AG04450 (cell line): ENCODE measurements at regions not wholly inside any gene's neighbourhood (a gene's known extent, or its start where the extent isn't known, plus 50 kb on each side); places are given as distances from the start of the nearest gene placed in this dataset.

Experiments
- CTCF ChIA-PET: fragments of 300-600, 350-600 bp; formaldehyde crosslinking; extraction: SDS; loops from one replicate; lab custom pipeline; 2022; ENCODE audit warnings: antibody characterized with exemption, inconsistent platforms; lab: Charles Lee
- POLR2A ChIA-PET: fragments of 350-600 bp; formaldehyde crosslinking; extraction: SDS; loops from one replicate; lab custom pipeline; 2021; ENCODE audit warnings: antibody characterized with exemption, inconsistent platforms; lab: Yijun Ruan, JAX
- DNase-seq: peaks from one replicate; pipeline ENCODE4 v3.0.0-alpha.2; 2011; ENCODE audit warnings: low read depth, low spot score
- H3K27ac ChIP-seq: one replicate; pipeline ENCODE4 v1.5.1; 2012; ENCODE audit warnings: low read depth, low read length, control low read depth
- H3K27me3 ChIP-seq: one replicate; pipeline ENCODE4 v1.6.0; 2012; ENCODE audit warnings: low read length; ENCODE audit not compliant: control insufficient read depth, insufficient read depth
- H3K4me3 ChIP-seq: 2 replicates; pipeline ENCODE4 v1.5.1; 2011; ENCODE audit warnings: mild to moderate bottlenecking, low read depth, low read length, control low read depth
- H3K9me3 ChIP-seq: 2 replicates; pipeline ENCODE4 v1.5.1; 2012; ENCODE audit warnings: low read length; ENCODE audit not compliant: control insufficient read depth, insufficient read depth
- TF ChIP-seq, protein P1 (sequence below): IDR thresholded peaks from 2 replicates; pipeline ENCODE4 v1.5.1; 2011; ENCODE audit warnings: low read depth, low read length, control low read depth, inconsistent platforms

DNA sequence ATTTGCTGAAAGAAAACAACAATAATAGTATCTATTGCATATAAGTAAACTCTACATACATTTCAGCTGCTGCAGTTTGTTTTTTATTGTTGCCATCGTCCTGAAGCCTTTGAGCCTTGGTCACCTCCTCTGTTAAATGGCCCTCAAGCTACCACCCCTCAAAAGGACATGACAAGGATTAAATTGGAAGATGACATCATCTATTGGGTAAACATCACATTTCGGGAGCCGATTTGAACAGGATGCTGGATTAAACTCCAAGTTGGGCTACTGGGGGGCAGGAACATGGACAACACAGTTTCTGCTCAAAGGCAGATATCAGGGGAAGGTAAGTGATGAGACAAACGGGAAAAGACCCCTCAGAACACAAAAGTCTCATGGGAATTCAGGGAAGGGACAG, 92.3 kb upstream of the ATP2B2 start:
- DNase-seq = no peak
- Histone ChIP-seq H3K4me3 (no peak overlapping the region), H3K27ac (no peak overlapping the region), H3K9me3 (no peaks in the 10 kb centered on the region), H3K27me3 (peaks cover 2% of the 10 kb centered on the region)
- CTCF ChIA-PET = no interaction called here
- TF ChIP-seq, protein P1, sequence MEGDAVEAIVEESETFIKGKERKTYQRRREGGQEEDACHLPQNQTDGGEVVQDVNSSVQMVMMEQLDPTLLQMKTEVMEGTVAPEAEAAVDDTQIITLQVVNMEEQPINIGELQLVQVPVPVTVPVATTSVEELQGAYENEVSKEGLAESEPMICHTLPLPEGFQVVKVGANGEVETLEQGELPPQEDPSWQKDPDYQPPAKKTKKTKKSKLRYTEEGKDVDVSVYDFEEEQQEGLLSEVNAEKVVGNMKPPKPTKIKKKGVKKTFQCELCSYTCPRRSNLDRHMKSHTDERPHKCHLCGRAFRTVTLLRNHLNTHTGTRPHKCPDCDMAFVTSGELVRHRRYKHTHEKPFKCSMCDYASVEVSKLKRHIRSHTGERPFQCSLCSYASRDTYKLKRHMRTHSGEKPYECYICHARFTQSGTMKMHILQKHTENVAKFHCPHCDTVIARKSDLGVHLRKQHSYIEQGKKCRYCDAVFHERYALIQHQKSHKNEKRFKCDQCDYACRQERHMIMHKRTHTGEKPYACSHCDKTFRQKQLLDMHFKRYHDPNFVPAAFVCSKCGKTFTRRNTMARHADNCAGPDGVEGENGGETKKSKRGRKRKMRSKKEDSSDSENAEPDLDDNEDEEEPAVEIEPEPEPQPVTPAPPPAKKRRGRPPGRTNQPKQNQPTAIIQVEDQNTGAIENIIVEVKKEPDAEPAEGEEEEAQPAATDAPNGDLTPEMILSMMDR = no peak
- POLR2A ChIA-PET = no interaction called here

- TF ChIP-seq, protein P1 = no peak
- H3K27me3 ChIP-seq = peaks cover 2% of the 10 kb centered on the region
- no peak for DNase-seq
- ChIA-PET CTCF (no interaction called here), POLR2A (no interaction called here)
- no peak overlapping the region for H3K27ac ChIP-seq
- no peaks in the 10 kb centered on the region for H3K9me3 ChIP-seq
- no peak overlapping the region for H3K4me3 ChIP-seq
Measured at GRCh38 chr3:10599017-10599416, 93.6 kb upstream of the ATP2B2 start.

- no peak overlapping the region for H3K27ac ChIP-seq
- no peak overlapping the region for H3K4me3 ChIP-seq
- no peak for DNase-seq
- H3K9me3 ChIP-seq = no peaks in the 10 kb centered on the region
- ChIA-PET CTCF (no interaction called here), POLR2A (no interaction called here)
- H3K27me3 ChIP-seq = peaks cover 2% of the 10 kb centered on the region
- TF ChIP-seq, protein P1 = no peak
Measured at GRCh38 chr3:10599444-10599843, 94.1 kb upstream of the ATP2B2 start.

- peaks cover 2% of the 10 kb centered on the region for H3K27me3 ChIP-seq
- CTCF ChIA-PET = no interaction called here
- POLR2A ChIA-PET = no interaction called here
- no peak overlapping the region for H3K4me3 ChIP-seq
- TF ChIP-seq, protein P1 = no peak
- no peaks in the 10 kb centered on the region for H3K9me3 ChIP-seq
- no peak for DNase-seq
- H3K27ac ChIP-seq = no peak overlapping the region
Measured at GRCh38 chr3:10600296-10600714, 94.9 kb upstream of the ATP2B2 start.

GRCh38 chr3:10600726-10601125, 95.3 kb upstream of the ATP2B2 start:
- peaks cover 2% of the 10 kb centered on the region for H3K27me3 ChIP-seq
- TF ChIP-seq, protein P1 = no peak
- H3K27ac ChIP-seq = no peak overlapping the region
- no peak overlapping the region for H3K4me3 ChIP-seq
- CTCF ChIA-PET = no interaction called here
- DNase-seq = no peak
- H3K9me3 ChIP-seq = no peaks in the 10 kb centered on the region
- POLR2A ChIA-PET = no interaction called here
